Ascending aorta (tissue), 2 donors: ENCODE measurements at regions not wholly inside any gene's neighbourhood (a gene's known extent, or its start where the extent isn't known, plus 50 kb on each side); places are given as distances from the start of the nearest gene placed in this dataset.
A peak's percentile ranks its signal among the peaks of the same experiment; 100 is the strongest.

Experiments used
- DNase-seq, 2 donors: peaks; one replicate each; pipeline ENCODE4 v3.0.0-alpha.2; 2019; ENCODE audit warnings: low spot score in 2 of 2
- H3K27ac ChIP-seq, 2 donors: fragments of 200-600 bp; sonication (generic); one replicate each; pipeline ENCODE4 v1.5.1; 2016 to 2017; ENCODE audit warnings: mild to moderate bottlenecking in 1 of 2
- H3K27me3 ChIP-seq: fragments of 200-600 bp; sonication (generic); one replicate; pipeline ENCODE4 v1.5.1; 2017
- H3K36me3 ChIP-seq, 2 donors: fragments of 200-600 bp; sonication (generic); one replicate each; pipeline ENCODE4 v1.5.1; 2016
- H3K4me1 ChIP-seq, 2 donors: fragments of 200-600 bp; sonication (generic); one replicate each; pipeline ENCODE4 v1.5.1; 2016 to 2017; ENCODE audit warnings: mild to moderate bottlenecking in 1 of 2
- H3K4me3 ChIP-seq, 2 donors: fragments of 200-600 bp; sonication (generic); one replicate each; pipeline ENCODE4 v1.5.1; 2016 to 2017; ENCODE audit warnings: mild to moderate bottlenecking in 1 of 2
- H3K9me3 ChIP-seq, 2 donors: fragments of 200-600 bp; sonication (generic); one replicate each; pipeline ENCODE4 v1.5.1; 2016
- CTCF ChIP-seq, 3 experiments: fragments of 200-600 bp in 2 of 3; fragments of 450-650 bp in 1 of 3; sonication (generic) in 2 of 3; IDR thresholded peaks; one replicate each; pipeline ENCODE4 v1.5.1; 2016 to 2019; ENCODE audit warnings: antibody characterized with exemption in 3 of 3, mild to moderate bottlenecking in 1 of 3, moderate library complexity in 1 of 3
- intact Hi-C: fragments of 100-400 bp; cut with DNase I; formaldehyde crosslinking; loops from one replicate; pipeline ENCODE4 v1.15.1; 2023

GRCh38 chr1:168474322-168474721 lies 69.5 kb downstream of the XCL2 start:
- intact Hi-C loops = no loop called here
- TF ChIP-seq CTCF (IDR thresholded peaks at IDR 0.05) = no peak
- DNase-seq = no peak
- H3K27ac ChIP-seq = no peak overlapping the region
- H3K27me3 ChIP-seq = no peaks in the 10 kb centered on the region
- no peaks in the 10 kb centered on the region for H3K9me3 ChIP-seq
- no peaks in the 10 kb centered on the region for H3K36me3 ChIP-seq
- no peak overlapping the region for H3K4me3 ChIP-seq
- peaks cover 3 to 15% of the 10 kb centered on the region in 2 donors for H3K4me1 ChIP-seq

DNA sequence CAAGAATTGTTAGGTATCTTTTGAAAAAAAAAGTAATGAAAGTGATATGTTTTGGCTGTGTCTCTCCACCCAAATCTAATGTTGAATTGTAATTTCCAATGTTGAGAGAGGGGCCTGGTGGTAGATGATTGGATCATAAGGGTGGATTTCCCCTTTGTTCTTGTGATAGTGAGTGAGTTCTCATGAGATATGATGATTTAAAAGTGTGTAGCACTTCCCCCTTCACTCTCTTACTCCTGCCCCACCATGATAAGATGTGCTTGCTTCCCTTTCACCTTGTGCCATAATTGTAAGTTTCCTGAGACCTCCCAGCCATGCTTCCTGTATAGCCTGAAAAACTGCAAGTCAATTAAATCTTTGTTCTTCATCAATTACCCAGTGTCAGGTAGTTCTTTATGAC lies 70.7 kb downstream of the XCL2 start:
- no peak overlapping the region for H3K4me3 ChIP-seq
- H3K9me3 ChIP-seq = no peaks in the 10 kb centered on the region
- intact Hi-C loops = no loop called here
- H3K4me1 ChIP-seq = peaks cover 3 to 17% of the 10 kb centered on the region in 2 donors
- H3K27ac ChIP-seq = no peak overlapping the region
- TF ChIP-seq CTCF (IDR thresholded peaks at IDR 0.05) = no peak
- no peaks in the 10 kb centered on the region for H3K27me3 ChIP-seq
- no peaks in the 10 kb centered on the region for H3K36me3 ChIP-seq
- no peak for DNase-seq

DNA sequence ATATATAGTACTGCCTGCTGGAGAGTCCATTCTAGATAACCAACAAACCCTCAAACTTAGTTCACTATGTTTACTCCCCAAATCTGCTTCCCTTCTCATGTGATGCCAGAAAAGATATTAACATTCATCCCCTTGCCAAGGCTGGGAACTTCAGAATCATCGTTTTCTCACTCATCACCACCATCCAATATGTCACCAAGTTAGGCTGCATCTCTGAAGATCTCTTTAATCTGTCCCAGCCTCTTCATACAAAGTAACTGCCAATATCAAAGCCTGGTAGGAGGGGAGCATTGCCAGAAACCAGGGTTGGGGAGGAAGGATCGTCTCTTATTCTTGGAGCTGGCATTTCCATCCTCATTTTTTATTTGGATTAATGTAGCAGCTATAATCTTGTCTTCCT lies 71.6 kb downstream of the XCL2 start:
- no peak for TF ChIP-seq CTCF (IDR thresholded peaks at IDR 0.05)
- no peaks in the 10 kb centered on the region for H3K36me3 ChIP-seq
- DNase-seq = no peak
- H3K27me3 ChIP-seq = no peaks in the 10 kb centered on the region
- no peaks in the 10 kb centered on the region for H3K9me3 ChIP-seq
- no peak overlapping the region for H3K4me3 ChIP-seq
- H3K4me1 ChIP-seq = peaks cover 3 to 22% of the 10 kb centered on the region in 2 donors
- intact Hi-C loops = no loop called here
- no peak overlapping the region for H3K27ac ChIP-seq

DNA sequence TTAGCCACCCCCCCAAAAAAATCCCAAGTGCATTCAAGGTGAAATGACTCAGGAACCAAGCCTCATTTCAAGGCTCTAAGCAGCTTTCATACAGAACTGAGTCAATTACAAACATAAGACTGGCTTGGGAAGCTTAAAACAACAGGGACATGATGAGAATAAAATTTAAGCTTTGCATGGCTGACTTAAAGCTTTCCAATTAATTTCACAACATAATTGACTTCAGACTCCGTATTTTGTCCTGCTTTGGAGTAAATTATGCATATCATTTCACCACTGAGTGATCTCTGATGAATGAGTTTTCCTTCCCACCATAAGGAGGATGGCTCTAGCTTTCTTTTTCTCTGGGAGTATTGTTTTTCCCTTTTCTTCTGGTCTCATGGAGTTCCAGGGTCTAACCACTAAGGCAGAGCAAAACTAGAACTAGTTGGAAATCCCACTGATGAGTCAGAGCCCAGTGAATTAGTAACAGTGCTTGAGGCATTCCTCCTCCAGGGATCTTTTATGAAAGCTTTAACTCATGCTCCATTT lies 72.8 kb downstream of the XCL2 start:
- intact Hi-C loops = no loop called here
- Histone ChIP-seq H3K36me3 (no peaks in the 10 kb centered on the region), H3K9me3 (no peaks in the 10 kb centered on the region), H3K27me3 (no peaks in the 10 kb centered on the region), H3K27ac (peak overlapping the region in 1 of 2 donors; percentile 39), H3K4me1 (peaks cover 3 to 22% of the 10 kb centered on the region in 2 donors), H3K4me3 (no peak overlapping the region)
- TF ChIP-seq CTCF (IDR thresholded peaks at IDR 0.05) = peak in 1 of 3 experiments; percentile 8
- no peak for DNase-seq

GRCh38 chr1:168469690-168470089 lies 74.1 kb downstream of the XCL2 start:
- Histone ChIP-seq H3K4me3 (no peak overlapping the region), H3K27ac (peak overlapping the region; percentile 54 to 61), H3K36me3 (no peaks in the 10 kb centered on the region), H3K27me3 (no peaks in the 10 kb centered on the region), H3K9me3 (no peaks in the 10 kb centered on the region), H3K4me1 (peaks cover 3 to 22% of the 10 kb centered on the region in 2 donors)
- no peak for TF ChIP-seq CTCF (IDR thresholded peaks at IDR 0.05)
- intact Hi-C loops = no loop called here
- DNase-seq = peak; percentile 12 to 83

DNA sequence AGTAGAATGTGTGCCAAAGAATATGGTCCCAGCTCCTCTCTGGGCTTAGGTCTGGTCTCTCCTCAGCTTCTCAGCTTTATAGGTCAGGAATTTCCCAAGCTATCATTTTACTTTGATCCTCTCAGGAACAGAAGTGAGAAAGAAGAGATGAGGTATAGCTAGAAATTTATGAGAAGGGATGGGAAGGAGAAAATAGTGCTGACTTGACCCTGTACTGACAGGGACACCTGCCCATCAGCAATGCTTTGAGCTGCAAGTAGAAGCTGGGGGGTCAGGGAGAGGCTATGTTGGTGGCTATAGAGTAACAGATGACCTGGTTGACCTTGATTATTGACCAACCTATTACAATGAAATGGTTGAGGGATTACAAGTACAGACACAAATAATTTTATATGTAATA lies 75.0 kb downstream of the XCL2 start:
- Histone ChIP-seq H3K4me1 (peaks cover 3 to 22% of the 10 kb centered on the region in 2 donors), H3K36me3 (no peaks in the 10 kb centered on the region), H3K9me3 (no peaks in the 10 kb centered on the region), H3K4me3 (no peak overlapping the region), H3K27ac (peak overlapping the region; percentile 54 to 61), H3K27me3 (no peaks in the 10 kb centered on the region)
- intact Hi-C loops = no loop called here
- TF ChIP-seq CTCF (IDR thresholded peaks at IDR 0.05) = no peak
- DNase-seq = no peak
